Peyer's patch (tissue), 4 donors: ENCODE measurements at regions not wholly inside any gene's neighbourhood (a gene's known extent, or its start where the extent isn't known, plus 50 kb on each side); places are given as distances from the start of the nearest gene placed in this dataset.

Source experiments
- POLR2A ChIP-seq, 2 donors: fragments of 450-650 bp; IDR thresholded peaks; one replicate each; pipeline ENCODE4 v1.5.1; 2017; ENCODE audit warnings: antibody characterized with exemption in 2 of 2, mild to moderate bottlenecking in 2 of 2, moderate library complexity in 2 of 2
- TF ChIP-seq, protein P1 (sequence below), 6 experiments: fragments of 450-650 bp in 4 of 6; fragments of 200-600 bp in 2 of 6; sonication (generic) in 1 of 6; IDR thresholded peaks; one replicate each; pipeline ENCODE4 v1.5.1; 2017 to 2019; ENCODE audit warnings: antibody characterized with exemption in 6 of 6, mild to moderate bottlenecking in 3 of 6, moderate library complexity in 1 of 6

DNA sequence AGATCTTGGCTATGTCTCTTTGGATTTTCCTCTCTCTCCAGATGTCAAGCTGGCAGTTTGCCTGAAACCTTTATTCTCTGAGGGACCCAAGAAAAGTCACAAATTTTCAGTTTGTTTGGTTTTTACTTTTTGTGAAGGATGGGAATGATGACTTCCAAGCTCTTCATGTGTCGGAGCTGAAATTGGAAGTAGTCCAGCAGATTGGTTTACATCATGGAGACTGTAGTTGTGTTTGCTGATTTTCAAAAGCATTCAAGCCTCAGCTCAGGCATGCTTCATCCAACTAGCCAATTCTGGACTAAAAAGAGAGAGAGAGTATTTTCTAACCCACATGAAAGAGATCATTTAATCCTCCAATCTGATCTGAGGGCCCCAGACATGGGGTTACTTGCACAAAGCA lies 326.2 kb upstream of the AUTS2 start:
- TF ChIP-seq, protein P1, sequence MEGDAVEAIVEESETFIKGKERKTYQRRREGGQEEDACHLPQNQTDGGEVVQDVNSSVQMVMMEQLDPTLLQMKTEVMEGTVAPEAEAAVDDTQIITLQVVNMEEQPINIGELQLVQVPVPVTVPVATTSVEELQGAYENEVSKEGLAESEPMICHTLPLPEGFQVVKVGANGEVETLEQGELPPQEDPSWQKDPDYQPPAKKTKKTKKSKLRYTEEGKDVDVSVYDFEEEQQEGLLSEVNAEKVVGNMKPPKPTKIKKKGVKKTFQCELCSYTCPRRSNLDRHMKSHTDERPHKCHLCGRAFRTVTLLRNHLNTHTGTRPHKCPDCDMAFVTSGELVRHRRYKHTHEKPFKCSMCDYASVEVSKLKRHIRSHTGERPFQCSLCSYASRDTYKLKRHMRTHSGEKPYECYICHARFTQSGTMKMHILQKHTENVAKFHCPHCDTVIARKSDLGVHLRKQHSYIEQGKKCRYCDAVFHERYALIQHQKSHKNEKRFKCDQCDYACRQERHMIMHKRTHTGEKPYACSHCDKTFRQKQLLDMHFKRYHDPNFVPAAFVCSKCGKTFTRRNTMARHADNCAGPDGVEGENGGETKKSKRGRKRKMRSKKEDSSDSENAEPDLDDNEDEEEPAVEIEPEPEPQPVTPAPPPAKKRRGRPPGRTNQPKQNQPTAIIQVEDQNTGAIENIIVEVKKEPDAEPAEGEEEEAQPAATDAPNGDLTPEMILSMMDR (IDR thresholded peaks at IDR 0.05) = no peak
- TF ChIP-seq POLR2A (IDR thresholded peaks at IDR 0.05) = no peak
